Activated CD4-positive, alpha-beta T cell treated with anti-CD3 and anti-CD28 coated beads, Interleukin-2, Interleukin-4, amounts not matched to agents 100 ng/mL and 50 ng/mL, durations not matched to agents 16 hours and 8 hours (primary cell): ENCODE measurements at regions not wholly inside any gene's neighbourhood (a gene's known extent, or its start where the extent isn't known, plus 50 kb on each side); places are given as distances from the start of the nearest gene placed in this dataset.

Experiments used
- DNase-seq: peaks from one replicate; pipeline ENCODE4 v3.0.0-alpha.2; 2020; ENCODE audit warnings: low spot score

DNA sequence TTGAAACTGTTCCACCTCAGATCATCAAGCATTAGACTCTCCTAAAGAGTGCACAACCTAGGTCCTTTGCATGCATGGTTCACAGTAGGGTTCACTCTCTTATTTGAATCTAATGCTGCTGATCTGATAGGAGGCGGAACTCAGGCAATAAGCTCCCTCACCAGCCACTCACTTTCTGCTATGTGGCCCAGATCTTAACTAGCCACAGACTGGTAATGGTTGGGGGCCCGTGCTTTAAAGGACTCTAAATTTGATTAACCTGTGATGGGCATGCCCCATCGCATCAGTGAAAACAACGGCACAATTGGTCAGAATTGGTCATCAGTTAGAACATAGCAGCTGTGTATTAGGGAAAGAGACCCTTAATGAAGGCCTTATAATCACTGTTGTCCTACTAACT, 753.7 kb upstream of the SORCS1 start:
- DNase-seq, result no peak

DNA sequence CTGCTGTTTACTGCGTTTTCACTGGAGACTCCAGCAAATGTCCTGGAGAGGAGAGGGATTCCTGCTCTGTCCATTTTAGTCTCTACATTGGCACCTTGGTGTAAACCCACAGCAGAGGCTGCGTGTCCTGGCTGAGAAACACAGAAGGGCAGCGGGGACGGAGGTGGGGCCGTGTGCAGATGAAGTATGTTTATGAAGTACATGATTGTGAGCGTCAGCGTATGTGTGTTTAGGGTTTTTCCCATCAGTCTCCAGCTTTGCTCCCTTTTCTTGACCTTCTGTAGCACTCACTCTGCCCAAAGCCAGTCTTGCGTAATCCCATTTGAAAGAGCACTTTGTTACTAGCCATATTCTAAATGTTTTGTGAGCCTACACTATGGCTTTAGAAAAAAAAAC, 750.7 kb upstream of the SORCS1 start:
- no peak for DNase-seq

DNA sequence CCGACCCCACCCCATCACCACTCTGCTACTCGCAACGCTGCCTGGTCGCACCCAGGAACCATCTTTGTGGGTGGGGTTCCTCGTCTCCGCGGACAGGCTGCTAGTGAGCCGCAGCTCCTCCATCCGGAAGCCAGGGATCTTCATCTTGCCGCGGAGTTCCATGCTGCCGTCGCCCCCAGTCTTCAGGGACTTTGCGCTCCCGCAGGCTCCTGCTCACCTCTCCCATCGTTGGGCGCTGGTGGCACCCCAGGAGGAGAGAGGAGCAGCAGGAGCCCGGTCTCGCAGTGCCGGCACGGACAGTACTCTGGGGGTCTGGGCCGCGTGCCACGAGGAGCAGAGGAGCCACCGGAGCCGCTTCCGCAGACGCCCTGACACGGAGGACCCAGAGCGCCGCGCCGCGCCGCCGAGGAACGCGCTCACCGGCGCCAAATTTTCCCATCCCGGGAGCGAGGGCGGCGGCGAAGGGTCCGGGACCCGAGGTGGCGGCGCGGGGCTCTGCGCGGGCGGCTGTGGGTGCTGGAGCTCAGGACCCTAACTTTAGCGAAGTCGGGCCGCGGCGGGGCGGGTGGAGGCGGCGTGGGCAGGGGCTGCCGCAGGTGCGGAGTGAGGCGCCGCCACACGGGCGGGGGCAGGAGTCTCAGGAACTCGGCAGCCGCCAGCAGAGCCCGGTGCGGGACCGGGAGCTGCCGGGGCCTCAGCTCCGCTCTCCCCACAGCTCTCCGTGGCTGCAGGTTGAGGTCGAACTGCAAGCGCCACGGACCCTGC, 750.1 kb upstream of the SORCS1 start:
- no peak for DNase-seq

DNA sequence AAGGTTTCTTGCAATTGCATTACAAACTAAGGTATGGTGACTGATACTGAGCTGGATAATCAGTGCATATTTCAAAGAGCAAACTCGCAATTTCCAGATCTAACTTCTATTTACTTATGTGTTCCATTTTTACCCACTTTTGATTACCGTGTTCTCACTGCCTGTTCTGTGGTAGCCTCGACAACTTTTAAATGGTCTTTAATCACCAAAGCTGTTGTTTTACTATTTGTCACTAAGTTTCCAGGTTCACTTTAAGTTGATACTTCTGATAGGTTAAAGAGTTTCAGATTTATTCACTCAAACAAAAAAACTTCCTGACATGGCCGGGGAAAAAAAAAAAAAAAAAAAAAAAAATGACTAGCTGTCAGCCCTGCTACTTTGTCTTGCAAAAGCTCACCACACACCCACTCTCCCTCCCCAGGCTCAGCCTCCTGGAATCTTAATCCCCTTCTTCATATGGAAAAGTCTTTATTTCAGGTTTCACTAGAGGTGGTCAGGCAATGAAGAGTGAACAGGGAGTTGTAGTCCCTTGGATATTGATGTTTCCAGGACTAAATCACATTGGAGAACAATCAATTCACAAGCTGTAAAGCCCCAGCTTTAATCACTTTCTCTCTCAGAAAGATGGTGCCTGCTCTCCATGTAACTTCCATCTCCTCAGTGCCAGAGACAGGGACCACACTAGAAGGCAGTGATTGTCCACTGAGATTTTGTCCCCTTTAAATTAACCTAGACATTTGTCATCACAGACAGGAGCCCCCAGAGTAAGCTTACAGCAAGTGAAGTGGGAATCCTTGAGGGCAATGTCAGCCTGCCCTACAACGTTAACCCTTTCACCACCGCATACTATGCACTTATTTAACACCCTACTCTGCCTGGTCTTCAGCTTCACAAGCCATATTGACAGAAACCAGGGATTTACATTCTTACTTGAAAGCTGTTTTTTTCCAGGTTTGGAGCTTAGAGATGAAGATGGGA, 749.1 kb upstream of the SORCS1 start:
- DNase-seq, result no peak

DNA sequence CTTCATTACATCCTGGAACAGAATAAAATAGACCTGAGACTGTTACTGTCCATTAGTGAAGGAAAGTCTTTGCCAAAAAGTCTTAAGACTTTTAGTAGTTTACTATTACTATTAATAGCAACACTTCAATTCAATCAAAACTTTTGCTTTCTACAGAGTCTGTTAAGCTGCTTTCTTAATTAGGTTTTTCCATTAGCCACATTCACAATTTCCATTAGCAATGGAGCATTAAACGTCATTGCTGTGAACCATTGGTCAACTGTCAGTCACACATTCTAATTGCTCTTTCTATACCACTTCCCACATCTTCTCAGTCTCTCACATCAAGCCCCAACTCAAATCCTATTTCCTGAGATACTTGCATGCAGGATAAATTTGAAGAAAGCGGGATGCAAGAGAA, 736.6 kb upstream of the SORCS1 start:
- DNase-seq, result no peak

DNA sequence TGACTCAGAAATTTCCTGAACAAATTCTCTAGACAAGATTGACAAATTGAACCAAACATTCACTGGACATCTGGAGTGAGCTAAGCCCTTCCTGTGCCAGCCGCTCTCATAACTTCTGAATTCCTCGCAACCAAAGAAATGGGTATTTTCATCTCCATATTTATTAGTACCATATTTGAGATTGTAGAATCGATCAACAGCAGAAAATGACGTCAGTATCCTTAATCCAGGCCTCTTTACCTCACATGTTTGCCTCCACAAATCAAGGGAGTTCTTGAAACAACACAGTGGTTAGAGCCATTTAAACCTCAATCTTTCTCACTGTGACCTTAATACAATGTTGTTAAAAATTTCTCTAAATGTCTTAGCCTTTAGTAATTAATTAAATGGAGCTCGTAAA, 735.6 kb upstream of the SORCS1 start:
- no peak for DNase-seq

DNA sequence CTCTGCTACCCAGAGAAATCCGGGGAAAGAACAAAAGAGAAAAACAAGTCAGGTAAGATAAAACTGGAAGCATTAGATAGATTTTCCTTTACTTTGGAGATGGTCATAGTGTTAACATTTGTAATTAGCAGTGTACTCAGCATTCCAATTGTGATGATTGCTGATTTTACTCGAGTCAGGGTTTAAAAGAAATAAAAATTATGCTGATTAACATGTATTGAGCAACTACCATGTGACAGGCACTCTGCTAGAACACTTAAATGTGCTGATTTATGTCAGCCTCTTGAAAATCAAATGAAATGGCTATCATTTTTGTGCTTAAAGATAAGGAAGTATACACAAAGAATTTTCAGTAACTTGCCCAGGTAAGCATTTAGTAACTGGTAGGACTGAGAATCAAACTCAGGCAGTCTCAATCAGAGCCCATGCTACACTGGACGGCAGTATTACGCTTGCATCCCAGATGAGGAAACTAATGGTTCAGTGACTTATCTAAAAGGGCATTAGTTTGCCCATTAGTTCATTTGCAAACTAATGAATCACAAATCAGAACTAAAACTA, 735.1 kb upstream of the SORCS1 start:
- DNase-seq, result no peak

DNA sequence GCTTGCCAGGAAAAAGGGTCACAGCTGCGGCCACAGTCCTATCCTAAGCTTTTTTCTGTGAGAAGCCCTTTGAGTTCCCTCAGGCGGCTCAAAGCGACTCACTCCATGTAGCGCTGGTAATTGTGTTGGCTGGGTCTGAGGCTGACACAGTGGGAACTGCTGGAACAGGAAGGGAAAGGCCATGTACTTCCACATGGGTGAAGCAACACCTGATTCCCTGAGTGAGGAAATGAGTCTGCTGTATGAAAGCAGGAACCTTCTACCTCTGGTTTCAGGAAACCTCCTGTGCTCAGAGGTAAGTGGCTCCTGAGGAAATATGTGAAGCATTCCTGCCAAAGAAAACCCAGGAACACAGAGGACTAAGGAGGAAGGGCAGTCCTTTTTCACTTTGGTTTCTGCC, 734.6 kb upstream of the SORCS1 start:
- no peak for DNase-seq

DNA sequence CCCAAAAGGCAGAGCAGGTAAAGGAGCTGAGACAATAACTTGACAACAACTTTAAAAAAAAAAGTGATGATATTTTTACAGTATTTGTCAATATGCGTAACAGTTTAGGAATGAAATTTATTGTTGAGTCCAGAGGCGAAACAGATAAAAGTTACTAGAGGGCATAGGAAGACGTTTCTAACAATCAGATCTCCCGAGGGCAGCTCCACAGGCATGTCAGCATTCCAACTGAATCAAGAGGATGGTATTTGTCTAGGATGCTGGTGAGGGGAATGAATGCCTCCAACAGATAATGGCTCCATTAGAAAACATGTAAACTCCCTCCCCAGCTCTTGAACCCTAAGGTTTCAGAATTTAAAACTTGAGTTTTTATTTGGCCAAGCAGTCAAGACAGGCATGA, 733.9 kb upstream of the SORCS1 start:
- no peak for DNase-seq

DNA sequence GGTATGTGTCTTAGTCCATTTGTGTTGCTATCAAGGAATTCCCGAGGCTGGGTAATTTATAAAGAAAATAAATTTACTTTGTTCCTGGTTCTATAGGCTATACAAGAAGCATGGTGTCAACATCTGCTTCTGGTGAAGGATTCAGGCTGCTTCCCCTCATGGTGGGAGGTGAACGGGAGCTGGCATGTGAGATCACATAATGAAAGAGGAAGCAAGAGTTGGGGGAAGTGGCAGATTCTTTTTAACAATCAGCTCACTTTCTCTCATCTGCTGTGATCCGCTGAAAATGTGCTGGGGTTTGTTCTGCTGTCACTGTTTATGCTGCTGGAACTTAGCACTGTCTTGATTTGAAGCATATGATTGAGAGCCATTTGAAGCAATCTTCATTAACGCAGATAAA, 730.0 kb upstream of the SORCS1 start:
- no peak for DNase-seq

DNA sequence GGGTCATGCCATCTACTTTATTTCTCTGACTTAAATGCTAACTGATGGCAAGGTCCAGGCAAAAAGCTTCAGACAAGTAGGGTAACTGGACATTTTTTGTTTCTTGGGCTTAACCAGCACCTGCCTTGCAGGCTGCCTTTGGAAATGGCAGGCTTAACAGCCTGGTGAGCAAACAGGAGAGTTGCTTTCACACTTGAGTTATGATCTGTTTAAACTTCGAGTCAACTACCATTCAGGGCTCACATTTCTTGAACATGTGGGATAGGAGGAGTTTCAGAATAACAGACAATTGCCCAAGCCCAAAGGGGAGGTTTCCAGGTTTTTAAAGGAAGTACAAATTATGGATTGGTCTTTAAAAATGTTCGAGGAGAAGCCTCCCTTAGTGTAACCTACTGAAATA, 724.6 kb upstream of the SORCS1 start:
- no peak for DNase-seq

DNA sequence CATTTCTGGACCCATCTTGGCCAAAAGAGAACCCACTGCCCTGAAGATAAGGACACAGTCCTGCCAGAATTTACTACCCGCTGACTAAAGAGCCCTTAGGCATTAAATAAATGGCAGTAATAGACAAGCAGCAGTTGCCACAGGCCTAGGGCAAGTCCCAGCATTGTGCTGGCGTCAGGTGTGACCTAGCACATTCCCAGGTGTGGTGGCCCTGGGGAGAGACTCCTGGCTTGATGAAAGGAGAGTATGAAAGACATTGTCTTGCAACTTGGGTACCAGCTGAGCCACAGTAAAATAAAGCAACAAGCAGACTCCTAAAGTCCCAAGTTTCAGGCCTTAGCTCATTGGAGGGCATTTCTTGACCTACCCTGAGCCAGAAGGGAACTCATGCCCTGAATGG, 715.7 kb upstream of the SORCS1 start:
- no peak for DNase-seq

DNA sequence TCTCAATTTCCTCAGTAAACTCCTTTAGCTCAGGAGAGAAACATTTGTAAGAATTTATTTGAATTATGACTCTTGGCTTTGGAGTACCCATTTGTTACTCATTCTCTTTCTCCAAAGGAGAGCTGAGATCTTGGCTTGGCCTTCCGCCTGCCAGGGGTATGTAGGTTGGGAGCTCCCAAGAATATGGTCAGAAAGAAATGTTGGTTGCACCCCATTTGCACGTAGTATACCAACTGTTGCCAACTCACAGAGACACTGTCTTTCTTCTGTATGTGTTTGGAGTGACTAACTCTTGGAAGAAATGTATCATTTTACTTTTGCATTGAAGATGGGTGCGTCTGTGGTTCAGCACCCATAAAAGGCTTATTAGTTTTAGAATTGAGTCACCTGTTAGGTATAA, 708.5 kb upstream of the SORCS1 start:
- DNase-seq, result no peak

DNA sequence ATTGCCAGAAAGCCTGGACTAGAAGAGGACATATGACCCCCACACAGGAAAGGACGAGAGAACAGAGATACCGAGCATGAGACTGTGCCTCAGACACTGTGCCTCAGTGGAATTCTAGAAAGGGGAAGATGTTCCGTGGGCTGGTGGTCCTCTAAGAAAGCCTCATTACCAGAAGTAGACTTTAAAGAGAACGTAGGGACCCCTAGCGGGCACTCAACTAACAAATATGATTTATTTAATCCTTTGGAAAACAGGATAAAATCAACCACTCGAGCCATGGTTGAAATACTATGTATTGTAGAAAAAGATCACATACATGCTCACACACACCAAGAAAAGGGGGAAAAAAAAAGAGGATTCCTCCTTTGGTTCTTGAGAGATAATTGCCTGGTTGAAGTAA, 701.2 kb upstream of the SORCS1 start:
- DNase-seq, result no peak

DNA sequence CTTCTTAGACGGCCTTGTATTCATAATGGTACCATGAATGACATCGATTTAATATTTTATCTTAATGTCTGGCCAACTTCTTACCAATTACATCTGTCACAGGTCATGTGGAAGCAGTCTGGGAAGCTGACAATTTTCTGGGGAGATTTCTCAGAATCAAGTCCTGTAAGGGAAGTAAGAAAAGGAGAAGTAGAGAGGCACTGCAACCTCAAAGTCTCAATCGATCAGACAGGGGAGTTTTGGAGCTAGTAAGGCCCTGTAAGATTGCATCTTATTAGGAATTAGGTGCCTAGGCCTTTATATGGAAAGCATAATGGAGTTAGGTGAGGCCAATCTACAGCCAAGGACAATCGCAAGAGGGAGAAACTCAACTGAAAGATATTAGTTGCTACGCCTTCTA, 694.6 kb upstream of the SORCS1 start:
- DNase-seq, result no peak

DNA sequence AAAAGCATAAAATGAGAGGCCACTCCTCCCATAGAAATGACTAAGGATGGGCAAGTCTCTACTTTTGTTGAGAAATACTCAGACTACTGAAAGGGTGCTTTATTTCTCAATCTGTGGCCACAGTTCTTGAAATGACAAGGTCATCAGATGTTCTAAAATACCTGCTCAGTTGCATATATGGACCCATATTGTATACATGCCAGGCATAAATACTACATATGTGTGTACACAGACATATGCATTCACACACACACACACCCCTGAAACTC, 691.5 kb upstream of the SORCS1 start:
- DNase-seq, result no peak

DNA sequence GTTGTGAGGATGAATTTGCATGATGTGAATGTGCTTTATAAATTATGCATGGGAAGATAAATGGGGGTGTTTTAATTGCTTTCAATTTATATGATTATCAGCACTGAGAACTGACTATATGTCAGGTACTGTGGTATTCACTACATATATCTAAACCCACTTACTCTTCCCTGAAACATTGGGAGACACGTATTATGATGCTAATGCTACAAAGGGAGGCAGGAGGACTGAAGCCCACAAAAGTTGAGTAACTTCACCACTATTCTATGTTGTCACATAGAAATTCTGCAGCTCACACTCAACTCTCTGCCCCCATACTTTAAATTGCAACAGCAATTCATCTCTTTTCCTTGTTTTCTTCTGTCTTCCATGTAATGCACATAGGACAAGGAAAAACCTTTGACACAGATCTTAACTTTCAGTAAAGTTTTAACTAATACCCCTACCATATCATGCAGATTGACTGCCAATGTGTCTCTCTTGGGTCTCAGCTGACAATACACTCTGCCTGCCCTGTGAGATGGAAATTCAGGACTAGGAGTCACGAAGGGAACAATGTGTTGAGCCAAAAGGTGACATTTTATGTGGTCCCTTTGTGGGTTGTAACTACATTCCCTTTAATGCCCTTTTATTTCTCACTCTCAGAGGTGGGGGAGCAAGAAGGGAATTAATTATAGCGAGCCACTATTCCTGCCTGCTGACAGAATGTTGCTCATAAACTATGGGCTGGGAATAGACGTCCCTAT, 691.0 kb upstream of the SORCS1 start:
- no peak for DNase-seq

DNA sequence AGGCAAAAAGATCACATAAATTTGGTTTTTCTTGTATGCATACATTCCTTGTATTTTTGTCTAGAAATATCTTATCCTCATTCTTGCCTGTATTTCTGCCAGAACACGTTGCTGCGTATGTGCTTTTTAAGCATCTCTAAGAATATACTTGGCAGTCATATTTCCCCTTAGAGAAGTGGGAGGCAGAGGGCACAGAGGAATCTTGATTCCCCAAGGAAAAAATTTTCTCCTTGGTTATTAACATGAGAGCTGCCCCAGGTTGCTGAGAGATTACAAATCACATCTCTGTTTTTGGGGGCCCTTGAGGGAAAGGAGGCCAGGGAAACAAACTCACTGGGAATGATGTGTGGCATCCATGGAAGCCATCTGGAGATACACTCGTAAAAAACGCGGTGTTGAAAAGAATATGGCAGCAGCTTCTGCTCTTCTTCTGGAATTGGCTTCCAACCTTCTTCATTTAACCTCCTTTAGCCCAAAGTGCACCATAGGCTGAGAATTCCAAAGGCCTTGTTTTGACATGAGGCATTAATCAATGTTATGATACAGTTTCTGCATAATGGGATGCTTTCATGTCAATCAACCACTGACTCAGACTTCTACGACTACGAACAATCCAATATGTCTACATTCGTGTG, 684.3 kb upstream of the SORCS1 start:
- DNase-seq, result no peak

DNA sequence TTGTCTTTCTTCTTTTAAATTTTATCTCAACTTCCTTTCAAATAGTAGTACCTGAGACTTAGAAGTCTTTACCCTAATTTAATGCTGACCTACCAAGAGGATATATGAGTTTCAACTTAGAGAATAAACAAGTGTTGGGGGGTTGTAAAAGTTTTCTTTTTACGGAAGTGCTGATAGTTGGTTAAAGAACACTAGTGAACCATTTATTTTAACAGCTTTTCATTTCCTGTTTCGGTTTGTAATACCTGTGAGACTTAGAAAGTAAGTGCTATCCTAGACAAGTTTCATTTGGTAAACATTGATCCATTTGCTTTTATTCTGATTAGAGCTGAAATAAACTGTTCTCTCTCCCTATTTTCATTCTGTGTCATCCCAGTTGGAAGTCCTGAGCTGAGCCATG, 683.1 kb upstream of the SORCS1 start:
- no peak for DNase-seq

DNA sequence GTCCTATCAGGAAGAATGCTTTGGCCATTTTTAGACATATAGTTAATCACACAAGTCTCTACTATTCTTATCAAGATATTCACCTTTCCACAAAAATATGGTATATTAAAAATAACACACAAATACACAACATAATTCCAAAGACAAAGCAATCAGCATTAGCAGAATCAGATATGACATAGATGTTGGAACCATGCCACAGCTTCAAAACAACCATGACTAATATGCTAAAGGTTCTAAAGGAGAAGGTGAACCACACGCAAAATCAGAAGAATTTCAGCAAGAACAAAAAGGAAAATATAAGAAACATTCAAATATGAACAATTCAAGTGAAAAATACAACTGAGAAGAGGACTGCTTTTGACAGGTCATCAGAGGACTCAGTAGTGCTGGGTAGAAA, 670.2 kb upstream of the SORCS1 start:
- DNase-seq, result no peak

DNA sequence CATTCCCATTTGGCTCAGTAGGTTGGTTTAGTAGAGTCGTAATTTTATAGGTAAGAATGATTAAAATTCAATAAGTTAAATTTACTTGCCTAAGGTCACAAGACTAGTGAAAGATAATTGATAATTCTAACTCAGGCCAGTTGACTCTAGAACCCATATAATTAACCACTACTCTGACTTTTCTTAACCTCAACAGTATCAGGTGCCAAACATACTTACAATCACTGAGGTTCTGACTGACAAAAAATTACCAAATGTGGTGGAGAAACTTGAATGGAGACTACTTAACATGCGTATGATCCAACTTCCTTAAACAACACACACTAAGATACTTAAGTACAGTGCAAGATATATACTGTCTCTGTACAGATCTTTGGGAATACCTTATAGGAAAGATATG, 667.3 kb upstream of the SORCS1 start:
- no peak for DNase-seq

DNA sequence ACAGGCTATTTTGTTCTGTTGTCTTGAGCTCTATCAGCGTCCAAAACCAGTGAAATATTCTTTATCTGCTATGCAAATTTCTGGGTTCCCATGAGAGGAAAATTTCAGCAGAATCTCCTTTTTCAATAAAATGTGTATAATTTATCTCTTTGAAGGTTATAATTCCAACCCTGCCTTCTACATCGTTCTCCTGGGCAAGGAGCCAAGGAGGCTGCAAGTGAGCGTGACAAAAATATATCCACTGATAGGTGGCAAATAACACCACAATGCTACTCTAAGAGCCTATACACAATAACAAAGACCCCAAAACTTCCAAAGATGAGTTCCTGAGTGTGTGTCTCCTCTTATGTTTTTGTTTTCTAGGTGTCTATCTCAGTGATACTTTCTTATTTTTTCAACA, 664.7 kb upstream of the SORCS1 start:
- no peak for DNase-seq
